ENCODE measurements at regions not wholly inside any gene's neighbourhood (a gene's known extent, or its start where the extent isn't known, plus 50 kb on each side); places are given as distances from the start of the nearest gene placed in this dataset.

- peak; percentile 6 for DNase-seq (ENCODE audit: low read depth)
- TF ChIP-seq CTCF (IDR thresholded peaks at IDR 0.05; ENCODE audit: insufficient read depth, low read depth, low read length) = no peak
- H3K4me3 ChIP-seq (ENCODE audit: low read depth, low read length) = no peak overlapping the region
Measured at GRCh38 chr20:6685181-6685582, 82.3 kb upstream of the BMP2 start.

- TF ChIP-seq CTCF (IDR thresholded peaks at IDR 0.05; ENCODE audit: insufficient read depth, low read depth, low read length) = no peak
- DNase-seq (ENCODE audit: low read depth) = no peak
- H3K4me3 ChIP-seq (ENCODE audit: low read depth, low read length) = no peak overlapping the region
Measured at GRCh38 chr20:6683021-6683977, 84.2 kb upstream of the BMP2 start.

GRCh38 chr20:6680854-6681253 lies 86.6 kb upstream of the BMP2 start:
- DNase-seq (ENCODE audit: low read depth) = no peak
- H3K4me3 ChIP-seq (ENCODE audit: low read depth, low read length) = no peak overlapping the region
- no peak for TF ChIP-seq CTCF (IDR thresholded peaks at IDR 0.05; ENCODE audit: insufficient read depth, low read depth, low read length)

GRCh38 chr20:6680441-6680840 lies 87.0 kb upstream of the BMP2 start:
- no peak for DNase-seq (ENCODE audit: low read depth)
- no peak overlapping the region for H3K4me3 ChIP-seq (ENCODE audit: low read depth, low read length)
- TF ChIP-seq CTCF (IDR thresholded peaks at IDR 0.05; ENCODE audit: insufficient read depth, low read depth, low read length) = no peak

- no peak overlapping the region for H3K4me3 ChIP-seq (ENCODE audit: low read depth, low read length)
- DNase-seq (ENCODE audit: low read depth) = no peak
- no peak for TF ChIP-seq CTCF (IDR thresholded peaks at IDR 0.05; ENCODE audit: insufficient read depth, low read depth, low read length)
Measured at GRCh38 chr20:6679086-6679485, 88.4 kb upstream of the BMP2 start.

- TF ChIP-seq CTCF (IDR thresholded peaks at IDR 0.05; ENCODE audit: insufficient read depth, low read depth, low read length) = no peak
- no peak for DNase-seq (ENCODE audit: low read depth)
- H3K4me3 ChIP-seq (ENCODE audit: low read depth, low read length) = no peak overlapping the region
Measured at GRCh38 chr20:6678101-6678500, 89.4 kb upstream of the BMP2 start.
